ENCODE measurements at regions not wholly inside any gene's neighbourhood (a gene's known extent, or its start where the extent isn't known, plus 50 kb on each side); places are given as distances from the start of the nearest gene placed in this dataset.

GRCh38 chr3:192986379-192986778, 68.7 kb upstream of the MB21D2 start:
- ChIA-PET CTCF (interaction anchor here (0.7 kb wide), 1 partner anchor 599 kb away, joined by 3 read pairs; no protein-coding TSS in a partner anchor), POLR2A (no interaction called here)
- intact Hi-C loops (cut with micrococcal nuclease) (no loop called here), dilution Hi-C loops (cut with MboI; ENCODE audit: extremely low pct_ligation_motif_present, low sequenced_read_pairs) (no loop called here)
- Histone ChIP-seq H3K27me3 (ENCODE audit: control insufficient read depth in 2 of 2, insufficient read depth in 2 of 2, low read length in 2 of 2) (no peaks in the 10 kb centered on the region), H2AFZ (ENCODE audit: low read depth, low read length) (no peak overlapping the region), H3K79me2 (ENCODE audit: control insufficient read depth, insufficient read depth, low read length) (no peaks in the 10 kb centered on the region), H3K4me3 (replicated peaks in 1 of 3; ENCODE audit: insufficient read depth in 1 of 3, low read depth in 1 of 3, low read length in 3 of 3) (no peak overlapping the region), H3K9ac (replicated peaks; ENCODE audit: extremely low read depth, insufficient read depth, low read length) (no peak overlapping the region), H3K4me1 (ENCODE audit: control insufficient read depth, extremely low read depth, insufficient read depth, low read length) (no peaks in the 10 kb centered on the region), H3K9me1 (replicated peaks; ENCODE audit: control insufficient read depth, extremely low read depth, insufficient read depth, low read length) (no peaks in the 10 kb centered on the region), H4K20me1 (replicated peaks; ENCODE audit: control insufficient read depth, extremely low read depth, insufficient read depth, low read length) (no peaks in the 10 kb centered on the region), H3K27ac (ENCODE audit: insufficient read depth, low read depth, low read length) (no peak overlapping the region), H3K4me2 (ENCODE audit: insufficient read depth, low read length) (no peak overlapping the region), H3K36me3 (ENCODE audit: control insufficient read depth in 2 of 2, extremely low read depth in 1 of 2, insufficient read depth in 2 of 2, low read length in 2 of 2) (no peaks in the 10 kb centered on the region), H3K9me3 (replicated peaks; ENCODE audit: control insufficient read depth, insufficient read depth, low read length) (no peaks in the 10 kb centered on the region)
- DNase-seq (ENCODE audit: low read depth, low spot score) (no peak), FAIRE-seq (no peak)
- TF ChIP-seq, protein P1, sequence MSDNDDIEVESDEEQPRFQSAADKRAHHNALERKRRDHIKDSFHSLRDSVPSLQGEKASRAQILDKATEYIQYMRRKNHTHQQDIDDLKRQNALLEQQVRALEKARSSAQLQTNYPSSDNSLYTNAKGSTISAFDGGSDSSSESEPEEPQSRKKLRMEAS (IDR thresholded peaks at IDR 0.05; ENCODE audit: insufficient read depth, insufficient read length), result no peak
- TF ChIP-seq GATA2 (IDR thresholded peaks at IDR 0.05; ENCODE audit: insufficient read depth, insufficient read length, low read depth, low read length) (no peak), EZH2 (IDR thresholded peaks at IDR 0.05; ENCODE audit: borderline replicate concordance, low read depth, low read length, severe bottlenecking) (no peak), POLR2A (IDR thresholded peaks at IDR 0.05; ENCODE audit: low read depth, low read length) (no peak), POLR2AphosphoS5 (IDR thresholded peaks at IDR 0.05; ENCODE audit: insufficient read depth, low read depth, low read length) (no peak), FOS (IDR thresholded peaks at IDR 0.05; ENCODE audit: borderline replicate concordance, insufficient read depth, low read length) (no peak), MYC (IDR thresholded peaks at IDR 0.05; ENCODE audit: low read depth, low read length) (no peak), JUN (IDR thresholded peaks at IDR 0.05; ENCODE audit: borderline replicate concordance, insufficient read depth, insufficient read length, low read depth) (no peak)
- TF ChIP-seq, protein P2, sequence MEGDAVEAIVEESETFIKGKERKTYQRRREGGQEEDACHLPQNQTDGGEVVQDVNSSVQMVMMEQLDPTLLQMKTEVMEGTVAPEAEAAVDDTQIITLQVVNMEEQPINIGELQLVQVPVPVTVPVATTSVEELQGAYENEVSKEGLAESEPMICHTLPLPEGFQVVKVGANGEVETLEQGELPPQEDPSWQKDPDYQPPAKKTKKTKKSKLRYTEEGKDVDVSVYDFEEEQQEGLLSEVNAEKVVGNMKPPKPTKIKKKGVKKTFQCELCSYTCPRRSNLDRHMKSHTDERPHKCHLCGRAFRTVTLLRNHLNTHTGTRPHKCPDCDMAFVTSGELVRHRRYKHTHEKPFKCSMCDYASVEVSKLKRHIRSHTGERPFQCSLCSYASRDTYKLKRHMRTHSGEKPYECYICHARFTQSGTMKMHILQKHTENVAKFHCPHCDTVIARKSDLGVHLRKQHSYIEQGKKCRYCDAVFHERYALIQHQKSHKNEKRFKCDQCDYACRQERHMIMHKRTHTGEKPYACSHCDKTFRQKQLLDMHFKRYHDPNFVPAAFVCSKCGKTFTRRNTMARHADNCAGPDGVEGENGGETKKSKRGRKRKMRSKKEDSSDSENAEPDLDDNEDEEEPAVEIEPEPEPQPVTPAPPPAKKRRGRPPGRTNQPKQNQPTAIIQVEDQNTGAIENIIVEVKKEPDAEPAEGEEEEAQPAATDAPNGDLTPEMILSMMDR (IDR thresholded peaks at IDR 0.05; ENCODE audit: extremely low read depth in 1 of 2, insufficient read depth in 1 of 2, low read depth in 1 of 2, low read length in 2 of 2), result no peak
- no TSS peak for BruUV-seq (replicated peaks)
